IgD-negative memory B cell (primary cell): ENCODE measurements at regions not wholly inside any gene's neighbourhood (a gene's known extent, or its start where the extent isn't known, plus 50 kb on each side); places are given as distances from the start of the nearest gene placed in this dataset.

Experiments used
- H3K27ac Mint-ChIP-seq, 3 donors: one replicate each; pipeline ENCODE4 v1.8.0; 2020 to 2022; ENCODE audit warnings: mild to moderate bottlenecking in 3 of 3, mixed read lengths in 3 of 3, moderate library complexity in 1 of 3
- H3K27me3 Mint-ChIP-seq: one replicate; pipeline ENCODE4 v1.8.0; 2021; ENCODE audit warnings: mixed read lengths
- H3K36me3 Mint-ChIP-seq: one replicate; pipeline ENCODE4 v1.8.0; 2020; ENCODE audit warnings: mild to moderate bottlenecking, mixed read lengths
- H3K4me1 Mint-ChIP-seq, 3 donors: one replicate each; pipeline ENCODE4 v1.8.0; 2020 to 2022; ENCODE audit warnings: mixed read lengths in 3 of 3, mild to moderate bottlenecking in 1 of 3
- H3K4me3 Mint-ChIP-seq, 4 donors: one replicate each; pipeline ENCODE4 v1.8.0; 2020 to 2022; ENCODE audit warnings: mild to moderate bottlenecking in 4 of 4, mixed read lengths in 4 of 4, moderate library complexity in 3 of 4
- H3K9me3 Mint-ChIP-seq, 3 donors: one replicate each; pipeline ENCODE4 v1.8.0; 2020 to 2021; ENCODE audit warnings: mixed read lengths in 3 of 3, mild to moderate bottlenecking in 1 of 3

GRCh38 chr12:116455540-116456329 is 103.4 kb upstream of the MAP1LC3B2 start:
- H3K36me3 Mint-ChIP-seq, result no peaks in the 10 kb centered on the region
- no peaks in the 10 kb centered on the region for H3K9me3 Mint-ChIP-seq
- peaks cover 1% of the 10 kb centered on the region for H3K27me3 Mint-ChIP-seq
- no peak overlapping the region for H3K4me3 Mint-ChIP-seq
- H3K4me1 Mint-ChIP-seq, result peaks cover 9 to 16% (median 12%) of the 10 kb centered on the region in 3 donors
- peak overlapping the region in 1 of 3 donors; percentile 47 for H3K27ac Mint-ChIP-seq

GRCh38 chr12:116456330-116457082 is 102.7 kb upstream of the MAP1LC3B2 start:
- H3K4me1 Mint-ChIP-seq, result peaks cover 9 to 16% (median 12%) of the 10 kb centered on the region in 3 donors
- H3K27ac Mint-ChIP-seq, result peak overlapping the region in 1 of 3 donors; percentile 16
- H3K9me3 Mint-ChIP-seq, result no peaks in the 10 kb centered on the region
- H3K36me3 Mint-ChIP-seq, result no peaks in the 10 kb centered on the region
- H3K27me3 Mint-ChIP-seq, result peaks cover 1% of the 10 kb centered on the region
- no peak overlapping the region for H3K4me3 Mint-ChIP-seq

GRCh38 chr12:116458492-116458891 is 100.7 kb upstream of the MAP1LC3B2 start:
- H3K4me3 Mint-ChIP-seq, result peak overlapping the region in 2 of 4 donors; percentile 28 to 84
- H3K27me3 Mint-ChIP-seq, result peaks cover 1% of the 10 kb centered on the region
- H3K36me3 Mint-ChIP-seq, result no peaks in the 10 kb centered on the region
- no peaks in the 10 kb centered on the region for H3K9me3 Mint-ChIP-seq
- H3K4me1 Mint-ChIP-seq, result peaks cover 5 to 10% (median 10%) of the 10 kb centered on the region in 3 donors
- no peak overlapping the region for H3K27ac Mint-ChIP-seq

- H3K36me3 Mint-ChIP-seq, result no peaks in the 10 kb centered on the region
- H3K27me3 Mint-ChIP-seq, result peaks cover 1% of the 10 kb centered on the region
- H3K27ac Mint-ChIP-seq, result no peak overlapping the region
- H3K4me1 Mint-ChIP-seq, result peaks cover 3 to 10% (median 8%) of the 10 kb centered on the region in 3 donors
- H3K4me3 Mint-ChIP-seq, result peak overlapping the region in 2 of 4 donors; percentile 47 to 84
- no peaks in the 10 kb centered on the region for H3K9me3 Mint-ChIP-seq
These were observed 99.9 kb upstream of the MAP1LC3B2 start for GRCh38 chr12:116459011-116459875.

GRCh38 chr12:116459916-116460663 is 99.1 kb upstream of the MAP1LC3B2 start:
- Mint-ChIP-seq H3K27ac (no peak overlapping the region), H3K4me1 (peaks cover 3 to 8% (median 5%) of the 10 kb centered on the region in 3 donors), H3K4me3 (peak overlapping the region in 1 of 4 donors; percentile 60), H3K27me3 (peaks cover 1% of the 10 kb centered on the region), H3K9me3 (no peaks in the 10 kb centered on the region), H3K36me3 (no peaks in the 10 kb centered on the region)

- Mint-ChIP-seq H3K36me3 (no peaks in the 10 kb centered on the region), H3K4me1 (peaks cover 0 to 8% (median 3%) of the 10 kb centered on the region in 3 donors), H3K27me3 (peaks cover 1% of the 10 kb centered on the region), H3K4me3 (no peak overlapping the region), H3K9me3 (no peaks in the 10 kb centered on the region), H3K27ac (peak overlapping the region in 1 of 3 donors; percentile 13)
These were observed 98.1 kb upstream of the MAP1LC3B2 start for GRCh38 chr12:116461060-116461459.

GRCh38 chr12:116463366-116463765 is 95.8 kb upstream of the MAP1LC3B2 start:
- H3K4me3 Mint-ChIP-seq, result no peak overlapping the region
- no peaks in the 10 kb centered on the region for H3K36me3 Mint-ChIP-seq
- H3K27ac Mint-ChIP-seq, result no peak overlapping the region

GRCh38 chr12:116465407-116465806 is 93.8 kb upstream of the MAP1LC3B2 start:
- Mint-ChIP-seq H3K27me3 (no peaks in the 10 kb centered on the region), H3K4me3 (no peak overlapping the region), H3K27ac (no peak overlapping the region)

More at GRCh38 chr12:116463366-116463765, 95.8 kb upstream of the MAP1LC3B2 start:
- Mint-ChIP-seq H3K4me1 (peaks cover 0 to 4% (median 0%) of the 10 kb centered on the region in 3 donors), H3K27me3 (no peaks in the 10 kb centered on the region), H3K9me3 (peaks cover 0 to 2% (median 0%) of the 10 kb centered on the region in 3 donors)

GRCh38 chr12:116465856-116466255 is 93.3 kb upstream of the MAP1LC3B2 start:
- Mint-ChIP-seq H3K36me3 (no peaks in the 10 kb centered on the region), H3K4me3 (no peak overlapping the region), H3K27me3 (no peaks in the 10 kb centered on the region), H3K9me3 (peaks cover 0 to 2% (median 0%) of the 10 kb centered on the region in 3 donors), H3K4me1 (peaks cover 0 to 2% (median 0%) of the 10 kb centered on the region in 3 donors), H3K27ac (no peak overlapping the region)

More at GRCh38 chr12:116465407-116465806, 93.8 kb upstream of the MAP1LC3B2 start:
- peaks cover 0 to 2% (median 0%) of the 10 kb centered on the region in 3 donors for H3K4me1 Mint-ChIP-seq
- peaks cover 0 to 2% (median 0%) of the 10 kb centered on the region in 3 donors for H3K9me3 Mint-ChIP-seq
- no peaks in the 10 kb centered on the region for H3K36me3 Mint-ChIP-seq

- peaks cover 0 to 3% (median 2%) of the 10 kb centered on the region in 3 donors for H3K4me1 Mint-ChIP-seq
- H3K9me3 Mint-ChIP-seq, result peaks cover 0 to 2% (median 0%) of the 10 kb centered on the region in 3 donors
- no peak overlapping the region for H3K27ac Mint-ChIP-seq
- no peaks in the 10 kb centered on the region for H3K36me3 Mint-ChIP-seq
- no peaks in the 10 kb centered on the region for H3K27me3 Mint-ChIP-seq
- no peak overlapping the region for H3K4me3 Mint-ChIP-seq
These were observed 92.6 kb upstream of the MAP1LC3B2 start for GRCh38 chr12:116466536-116466935.

- H3K9me3 Mint-ChIP-seq, result peaks cover 2 to 10% (median 4%) of the 10 kb centered on the region in 3 donors
These were observed 89.8 kb upstream of the MAP1LC3B2 start for GRCh38 chr12:116469344-116469743.

GRCh38 chr12:116471544-116471943 is 87.6 kb upstream of the MAP1LC3B2 start:
- peaks cover 2 to 20% (median 6%) of the 10 kb centered on the region in 3 donors for H3K9me3 Mint-ChIP-seq
- H3K27ac Mint-ChIP-seq, result no peak overlapping the region
- H3K36me3 Mint-ChIP-seq, result peaks cover 3% of the 10 kb centered on the region
- H3K27me3 Mint-ChIP-seq, result no peaks in the 10 kb centered on the region
- peaks cover 2 to 4% (median 2%) of the 10 kb centered on the region in 3 donors for H3K4me1 Mint-ChIP-seq
- H3K4me3 Mint-ChIP-seq, result no peak overlapping the region

More at GRCh38 chr12:116469344-116469743, 89.8 kb upstream of the MAP1LC3B2 start:
- Mint-ChIP-seq H3K27me3 (no peaks in the 10 kb centered on the region), H3K27ac (no peak overlapping the region), H3K36me3 (no peaks in the 10 kb centered on the region), H3K4me3 (no peak overlapping the region), H3K4me1 (peaks cover 2 to 4% (median 2%) of the 10 kb centered on the region in 3 donors)

GRCh38 chr12:116472193-116472592 is 87.0 kb upstream of the MAP1LC3B2 start:
- H3K27ac Mint-ChIP-seq, result no peak overlapping the region
- no peaks in the 10 kb centered on the region for H3K27me3 Mint-ChIP-seq
- peaks cover 2 to 4% (median 2%) of the 10 kb centered on the region in 3 donors for H3K4me1 Mint-ChIP-seq
- no peak overlapping the region for H3K4me3 Mint-ChIP-seq
- peaks cover 3% of the 10 kb centered on the region for H3K36me3 Mint-ChIP-seq
- peaks cover 2 to 23% (median 6%) of the 10 kb centered on the region in 3 donors for H3K9me3 Mint-ChIP-seq

GRCh38 chr12:116473416-116473815 is 85.8 kb upstream of the MAP1LC3B2 start:
- no peak overlapping the region for H3K27ac Mint-ChIP-seq
- peaks cover 0 to 26% (median 6%) of the 10 kb centered on the region in 3 donors for H3K9me3 Mint-ChIP-seq
- no peak overlapping the region for H3K4me3 Mint-ChIP-seq
- peaks cover 2 to 6% (median 2%) of the 10 kb centered on the region in 3 donors for H3K4me1 Mint-ChIP-seq
- peaks cover 3% of the 10 kb centered on the region for H3K36me3 Mint-ChIP-seq
- no peaks in the 10 kb centered on the region for H3K27me3 Mint-ChIP-seq
